ENCODE measurements at regions not wholly inside any gene's neighbourhood (a gene's known extent, or its start where the extent isn't known, plus 50 kb on each side); places are given as distances from the start of the nearest gene placed in this dataset.

GRCh38 chr7:17020250-17020649, 138.5 kb upstream of the AGR3 start:
- no peak for DNase-seq (ENCODE audit: low spot score)

DNA sequence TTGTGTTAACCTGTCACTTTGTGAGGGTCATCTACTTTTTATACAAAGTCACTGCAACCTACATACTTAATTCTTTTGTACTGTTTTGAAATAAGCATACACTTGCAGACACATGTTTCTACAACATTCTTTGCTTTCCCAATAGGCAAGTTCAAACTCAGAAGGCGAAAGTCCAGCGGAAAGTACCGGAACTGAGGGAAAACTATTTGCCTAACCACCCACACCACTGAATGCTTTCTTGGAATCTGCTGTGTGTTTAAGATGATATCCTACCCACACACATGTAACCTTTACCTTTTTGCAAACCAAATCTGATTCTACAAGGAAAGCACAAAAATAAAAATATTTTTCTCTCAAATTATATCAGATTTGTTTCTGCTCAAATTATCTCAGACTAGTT, 139.4 kb upstream of the AGR3 start:
- DNase-seq (ENCODE audit: low spot score): no peak

GRCh38 chr7:17022920-17023319, 141.1 kb upstream of the AGR3 start:
- no peak for DNase-seq (ENCODE audit: low spot score)

DNA sequence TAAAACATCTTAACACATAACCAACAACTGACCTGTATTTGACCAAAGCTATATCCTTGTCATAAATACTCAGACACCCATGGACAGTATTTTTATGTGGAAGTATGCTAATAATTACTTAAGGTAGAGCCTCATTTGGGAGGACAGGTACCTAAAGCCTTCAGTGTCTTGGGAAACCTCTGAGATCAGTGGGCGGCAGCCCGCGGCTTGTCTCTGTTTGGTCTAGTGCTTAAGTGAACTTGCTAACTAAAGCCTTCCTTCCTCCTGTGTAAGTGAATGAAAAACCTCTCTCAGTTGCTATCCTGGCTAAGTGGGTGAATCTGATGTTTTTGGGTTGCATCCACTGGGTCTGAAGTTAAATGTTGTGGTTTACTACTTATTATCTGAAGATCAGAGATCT, 144.5 kb upstream of the AGR3 start:
- no peak for DNase-seq (ENCODE audit: low spot score)

- DNase-seq (ENCODE audit: low spot score): no peak
Measured at GRCh38 chr7:17027143-17027788, 145.5 kb upstream of the AGR3 start.

- DNase-seq (ENCODE audit: low spot score): no peak
Measured at GRCh38 chr7:17027789-17028152, 146.0 kb upstream of the AGR3 start.

DNA sequence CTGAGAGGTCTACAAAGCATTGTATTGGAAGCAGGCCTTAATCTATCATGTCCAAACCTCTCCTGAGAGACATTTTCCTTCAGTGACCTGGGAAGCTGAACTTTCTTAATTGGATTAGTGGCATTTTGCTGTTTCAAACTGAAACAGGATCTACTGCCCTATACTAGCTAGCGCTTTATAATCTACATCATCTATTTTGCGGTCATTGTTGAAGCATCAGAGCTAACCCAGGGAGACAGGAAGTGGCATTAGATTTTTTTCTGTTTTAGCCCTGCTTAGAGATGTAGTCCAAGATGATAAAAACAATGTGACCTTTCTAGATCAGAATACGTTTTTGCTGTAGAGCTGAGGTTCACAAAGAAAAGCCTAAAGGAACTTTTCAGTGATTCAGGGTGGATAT, 147.4 kb upstream of the AGR3 start:
- no peak for DNase-seq (ENCODE audit: low spot score)

DNA sequence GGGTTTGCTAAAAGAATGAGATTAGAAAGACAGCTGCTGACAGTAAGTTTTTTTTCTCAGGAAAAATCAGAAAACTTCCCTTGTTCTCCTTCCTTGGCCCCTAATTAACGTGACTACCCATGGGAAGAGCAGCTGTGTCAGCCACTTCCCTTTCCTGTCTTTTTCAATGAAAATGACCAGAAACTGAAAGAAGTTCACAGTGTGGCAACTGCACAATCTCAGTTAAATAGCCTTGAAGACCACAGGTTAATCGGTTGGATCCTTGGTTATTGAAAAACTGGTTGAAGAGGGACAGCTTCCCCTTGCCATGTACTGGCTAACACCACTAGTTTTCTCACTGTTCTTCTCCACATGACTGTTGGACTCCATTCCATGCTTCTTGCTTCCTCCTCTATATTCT, 148.8 kb upstream of the AGR3 start:
- DNase-seq (ENCODE audit: low spot score): no peak

GRCh38 chr7:17031906-17032551, 150.2 kb upstream of the AGR3 start:
- DNase-seq (ENCODE audit: low spot score): no peak

DNA sequence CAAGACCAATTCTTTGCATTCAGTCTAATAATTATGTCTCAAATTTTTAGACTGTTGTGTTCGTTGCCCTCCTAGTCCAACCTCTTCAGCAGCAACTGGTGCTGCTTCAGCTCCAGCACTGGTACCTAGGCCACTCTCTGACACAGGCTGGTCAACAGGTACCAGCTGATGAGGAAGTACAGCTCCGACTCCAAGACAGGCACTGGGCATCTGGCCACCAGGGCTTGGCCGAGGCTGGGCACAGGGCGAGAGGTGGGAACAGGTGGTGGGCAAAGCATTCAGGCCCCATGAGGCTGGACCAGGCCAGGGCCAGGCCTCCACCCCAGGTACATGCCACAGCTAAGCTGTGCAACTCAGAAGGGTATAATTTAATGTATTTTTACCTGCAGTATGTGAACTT, 151.5 kb upstream of the AGR3 start:
- DNase-seq (ENCODE audit: low spot score): no peak

- no peak for DNase-seq (ENCODE audit: low spot score)
Measured at GRCh38 chr7:17036584-17036983, 154.8 kb upstream of the AGR3 start.

DNA sequence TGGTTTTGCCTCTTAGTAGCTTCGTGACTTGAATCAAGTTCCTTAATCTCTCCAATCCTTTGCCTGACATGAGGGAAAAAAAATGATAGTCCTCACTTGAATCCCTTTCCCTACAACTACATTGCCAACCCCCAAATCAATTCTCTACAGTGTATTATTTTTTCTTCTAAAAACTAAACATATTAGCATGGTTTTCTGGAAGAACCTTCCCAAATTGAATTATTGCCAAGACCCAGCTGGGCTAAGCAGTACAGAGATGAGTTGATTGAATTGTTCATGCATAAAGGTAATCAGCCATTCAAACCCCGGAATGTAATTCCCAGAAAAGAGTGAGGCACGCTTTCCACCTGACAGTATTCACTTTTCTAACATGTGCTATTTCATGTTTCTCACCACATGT, 155.6 kb upstream of the AGR3 start:
- no peak for DNase-seq (ENCODE audit: low spot score)

DNA sequence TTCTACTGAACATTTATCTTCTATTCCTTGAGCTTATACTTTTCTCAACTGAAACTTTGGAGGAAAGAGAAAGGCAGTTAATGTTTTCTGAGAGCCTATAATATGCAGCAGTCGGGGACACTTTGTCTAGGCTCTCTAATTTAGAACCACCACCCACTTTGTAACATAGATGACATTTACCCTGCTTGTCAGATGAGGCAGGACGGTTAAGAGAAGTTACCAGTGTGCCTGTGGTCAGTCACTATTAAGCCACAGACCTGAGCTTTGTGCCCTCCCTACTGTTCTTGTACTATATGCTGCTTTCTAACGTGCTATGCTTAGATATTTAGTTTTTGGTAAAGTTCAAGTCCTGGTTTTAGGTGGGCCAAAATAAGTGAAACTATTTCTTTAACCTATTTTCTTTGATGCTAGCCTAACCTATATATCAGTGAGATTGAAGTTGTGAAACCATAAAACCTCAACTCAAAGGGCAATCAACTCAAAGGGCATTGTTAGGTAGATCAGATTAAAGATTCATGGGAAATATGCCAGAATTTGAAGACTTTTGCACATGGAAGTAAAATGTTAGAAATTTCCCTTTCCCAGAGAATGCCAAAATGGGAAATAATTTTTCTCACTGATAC, 156.5 kb upstream of the AGR3 start:
- DNase-seq (ENCODE audit: low spot score): no peak

- no peak for DNase-seq (ENCODE audit: low spot score)
Measured at GRCh38 chr7:17038783-17039170, 157.0 kb upstream of the AGR3 start.

DNA sequence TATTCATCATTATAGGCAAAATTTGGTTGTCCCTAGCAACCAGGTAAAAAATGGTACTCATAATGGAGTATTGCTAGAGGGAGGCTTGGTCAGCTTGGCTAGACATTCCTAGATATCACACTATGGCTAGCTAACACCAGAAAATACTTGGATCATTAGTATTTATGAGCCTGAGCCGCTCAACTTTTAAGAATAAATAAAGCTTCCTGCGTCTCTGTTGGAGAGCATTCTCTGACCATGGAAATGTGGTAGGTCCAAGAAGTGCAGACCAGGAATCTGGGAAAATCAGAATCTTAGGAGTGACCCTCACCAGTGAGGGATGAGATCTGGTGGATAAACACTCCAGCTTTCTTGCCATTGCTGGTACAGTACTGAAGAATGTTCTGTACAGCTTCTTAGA, 157.6 kb upstream of the AGR3 start:
- no peak for DNase-seq (ENCODE audit: low spot score)

DNA sequence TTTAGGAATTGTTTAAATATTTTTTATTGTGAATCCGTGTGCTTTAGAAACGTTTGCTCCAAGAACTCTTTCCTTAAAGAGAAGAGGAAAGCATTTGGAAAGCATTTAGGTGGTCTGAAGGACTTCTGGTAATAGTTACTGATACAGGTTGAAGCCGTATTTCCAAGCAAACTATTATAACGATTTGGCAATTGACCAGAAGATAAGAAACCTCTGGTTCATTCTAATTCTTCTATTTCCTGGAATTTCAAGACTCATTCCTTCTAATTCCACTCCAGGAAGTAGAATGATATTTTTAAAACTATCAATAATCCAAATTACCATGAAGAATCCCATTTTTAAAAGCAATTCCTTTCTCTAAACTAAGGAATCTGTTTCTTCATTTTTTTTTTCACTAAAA, 158.9 kb upstream of the AGR3 start:
- no peak for DNase-seq (ENCODE audit: low spot score)

DNA sequence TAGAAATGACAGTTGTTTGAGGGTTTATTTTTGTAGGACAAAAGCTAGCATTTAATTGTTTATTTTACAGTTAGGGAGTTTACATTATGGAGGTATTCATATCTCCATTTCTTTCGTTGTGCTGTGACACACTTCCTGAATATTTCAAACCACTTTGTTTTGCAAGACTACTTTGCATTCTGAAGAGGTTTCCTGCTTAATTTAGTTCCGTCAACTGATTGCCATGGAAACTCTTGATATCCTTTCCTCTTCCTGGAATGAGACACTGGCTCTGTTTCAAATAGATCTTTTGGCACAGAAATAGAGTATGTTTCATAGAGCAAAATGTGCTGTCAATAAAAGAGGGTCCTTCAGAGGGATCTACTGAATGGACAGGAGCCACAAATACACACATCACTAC, 159.5 kb upstream of the AGR3 start:
- DNase-seq (ENCODE audit: low spot score): no peak

DNA sequence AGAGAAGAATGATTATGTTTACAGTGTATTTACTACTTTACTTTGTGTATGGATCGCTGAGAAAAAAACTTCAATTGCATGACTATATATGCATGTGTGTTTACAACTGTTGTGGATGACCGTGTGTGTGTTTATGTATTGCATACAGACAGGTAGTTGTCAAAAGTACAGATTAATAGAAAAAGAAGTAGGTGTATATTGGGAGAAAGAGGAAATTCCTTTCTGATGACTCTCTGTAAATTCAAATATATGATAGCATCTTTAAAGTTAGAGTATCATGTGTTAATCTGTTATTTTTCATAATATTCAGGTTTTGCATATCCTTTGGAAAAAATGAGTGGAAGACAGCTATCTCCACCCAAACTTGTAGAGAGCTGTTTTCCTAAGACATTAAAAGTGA, 160.4 kb upstream of the AGR3 start:
- no peak for DNase-seq (ENCODE audit: low spot score)

DNA sequence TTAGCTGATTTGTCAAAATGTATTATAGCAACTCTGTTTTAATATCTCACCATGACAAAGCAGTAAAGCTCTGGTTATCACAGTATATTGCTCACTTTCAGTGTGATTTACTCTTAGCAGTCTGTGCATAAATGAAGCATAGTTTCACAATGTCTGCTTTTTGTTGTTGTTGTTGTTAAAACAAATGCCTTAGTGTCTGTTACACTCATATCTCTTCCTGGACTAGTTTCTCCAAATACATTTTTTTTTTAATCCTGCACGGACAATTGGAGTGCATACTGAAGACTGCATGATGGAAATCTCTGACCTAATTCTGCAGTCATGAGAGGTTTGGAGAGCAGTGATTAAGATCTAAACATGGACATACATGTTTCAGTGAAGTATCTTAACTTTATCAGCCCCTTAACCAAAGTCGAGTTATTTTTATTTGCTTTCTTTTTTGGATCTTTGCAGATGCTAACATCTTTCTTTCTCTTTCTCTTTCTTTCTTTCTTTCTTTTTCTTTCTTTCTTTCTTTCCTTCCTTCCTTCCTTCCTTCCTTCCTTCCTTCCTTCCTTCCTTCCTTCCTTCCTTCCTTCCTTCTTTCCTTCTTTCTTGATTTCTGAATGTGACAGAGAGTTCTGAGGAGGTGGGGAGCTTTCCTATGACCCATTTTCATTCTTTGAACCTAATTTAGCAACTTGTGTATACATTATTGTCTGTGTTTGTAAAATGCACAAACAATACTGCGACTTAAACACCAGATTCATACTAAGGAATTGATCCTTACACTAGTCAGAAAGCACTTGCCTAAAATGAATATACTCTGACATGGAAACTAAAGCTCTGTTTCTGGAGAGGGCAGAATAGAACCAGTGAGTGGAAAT, 161.5 kb upstream of the AGR3 start:
- no peak for DNase-seq (ENCODE audit: low spot score)

DNA sequence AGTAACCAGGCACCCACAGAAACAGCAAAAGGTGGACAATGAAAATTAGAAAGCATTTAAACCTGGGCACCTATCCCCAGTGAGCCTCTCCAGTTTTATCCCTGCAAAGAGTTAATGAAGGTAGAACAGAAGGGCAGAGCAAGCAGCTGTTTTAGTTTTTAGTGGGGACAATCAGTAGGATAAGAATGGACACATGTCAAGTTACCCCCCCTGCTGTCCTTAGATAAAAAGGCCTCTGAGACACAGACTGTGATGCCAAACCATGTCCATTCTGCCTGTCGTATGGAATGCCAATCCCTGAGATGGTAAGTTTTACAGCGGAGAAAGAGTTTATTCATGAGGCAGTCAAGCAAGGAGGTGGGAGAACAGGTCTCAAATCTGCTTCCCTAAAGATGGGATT, 162.6 kb upstream of the AGR3 start:
- no peak for DNase-seq (ENCODE audit: low spot score)

GRCh38 chr7:17044861-17045260, 163.1 kb upstream of the AGR3 start:
- no peak for DNase-seq (ENCODE audit: low spot score)

GRCh38 chr7:17046259-17046658, 164.5 kb upstream of the AGR3 start:
- no peak for DNase-seq (ENCODE audit: low spot score)

- DNase-seq (ENCODE audit: low spot score): no peak
Measured at GRCh38 chr7:17046666-17047065, 164.9 kb upstream of the AGR3 start.

Measured in hematopoietic multipotent progenitor cell treated with erythropoietin and hydrocortisone succinate and interleukin-3 and kit ligand, for 15 days (in vitro differentiated cells).